Colonic mucosa (tissue), 4 donors: ENCODE measurements at regions not wholly inside any gene's neighbourhood (a gene's known extent, or its start where the extent isn't known, plus 50 kb on each side); places are given as distances from the start of the nearest gene placed in this dataset.

Experiments used
- DNase-seq: peaks from one replicate; pipeline ENCODE4 v3.0.0-alpha.2; 2020
- H3K27ac ChIP-seq: fragments of 200-600 bp; one replicate; pipeline ENCODE4 v1.8.0; 2021
- H3K27me3 ChIP-seq: fragments of 200-600 bp; one replicate; pipeline ENCODE4 v1.8.0; 2021
- H3K36me3 ChIP-seq: fragments of 200-600 bp; one replicate; pipeline ENCODE4 v1.8.0; 2021
- H3K4me1 ChIP-seq: fragments of 200-600 bp; one replicate; pipeline ENCODE4 v1.8.0; 2021; ENCODE audit warnings: mild to moderate bottlenecking
- H3K4me3 ChIP-seq: fragments of 200-600 bp; one replicate; pipeline ENCODE4 v1.8.0; 2021
- H3K9ac ChIP-seq, 2 donors: one replicate each; pipeline ENCODE4 v1.7.0; 2013; ENCODE audit warnings: control low read depth in 2 of 2, low read depth in 2 of 2, low read length in 2 of 2
- H3K9me3 ChIP-seq: fragments of 200-600 bp; one replicate; pipeline ENCODE4 v1.8.0; 2021
- CTCF ChIP-seq: fragments of 200-600 bp; IDR thresholded peaks from one replicate; pipeline ENCODE4 v1.8.0; 2022; ENCODE audit warnings: antibody characterized with exemption, mild to moderate bottlenecking
- intact Hi-C: fragments of 100-400 bp; cut with DNase I; formaldehyde crosslinking; loops from one replicate; pipeline ENCODE4 v1.14.1; 2022
- donor health status: healthy.
- donor health status: DM: no; HTN: no; CAD: no.
- donor health status: DM: no; HTN: no; CAD: no.

- H3K4me3 ChIP-seq = no peak overlapping the region
- no peak overlapping the region for H3K9ac ChIP-seq
- intact Hi-C loops = no loop called here
- H3K36me3 ChIP-seq = no peaks in the 10 kb centered on the region
- no peak for DNase-seq
- no peaks in the 10 kb centered on the region for H3K9me3 ChIP-seq
- no peak for TF ChIP-seq CTCF
- no peaks in the 10 kb centered on the region for H3K27me3 ChIP-seq
- H3K4me1 ChIP-seq = no peaks in the 10 kb centered on the region
- H3K27ac ChIP-seq = no peak overlapping the region
These were observed 84.1 kb downstream of the TNFSF11 start for GRCh38 chr13:42658019-42658418.

DNA sequence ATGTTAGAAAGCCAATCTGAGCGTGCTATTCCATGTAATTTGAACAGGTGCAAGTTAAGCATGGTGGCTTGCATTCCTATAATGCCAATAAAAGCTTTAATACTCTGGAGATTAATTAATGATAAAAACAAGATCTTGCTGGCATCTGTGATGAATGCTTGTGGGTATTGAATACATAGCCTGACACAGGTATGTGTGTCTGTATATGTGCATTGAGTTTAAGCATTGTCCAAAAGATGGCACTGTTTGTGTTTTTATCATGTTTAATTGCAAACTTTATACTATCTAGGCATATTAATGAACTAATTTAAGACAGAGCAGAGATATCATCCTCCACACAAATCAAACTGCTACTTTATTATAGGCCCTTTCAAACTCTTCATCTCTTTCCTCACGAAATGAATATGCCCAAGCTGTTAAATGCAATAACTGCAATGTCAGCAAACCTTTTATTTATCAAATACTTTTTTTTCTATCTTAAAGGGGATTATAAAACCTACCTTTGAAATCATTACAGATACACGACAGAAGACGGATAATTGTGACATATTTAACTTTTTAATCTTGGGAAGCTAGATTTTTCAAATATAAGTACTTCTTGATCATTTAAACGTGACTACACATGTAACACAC, 86.5 kb downstream of the TNFSF11 start:
- H3K27me3 ChIP-seq = no peaks in the 10 kb centered on the region
- intact Hi-C loops = no loop called here
- no peak for DNase-seq
- no peak overlapping the region for H3K9ac ChIP-seq
- H3K4me3 ChIP-seq = no peak overlapping the region
- no peaks in the 10 kb centered on the region for H3K9me3 ChIP-seq
- TF ChIP-seq CTCF = no peak
- H3K27ac ChIP-seq = no peak overlapping the region
- H3K36me3 ChIP-seq = no peaks in the 10 kb centered on the region
- no peaks in the 10 kb centered on the region for H3K4me1 ChIP-seq

DNA sequence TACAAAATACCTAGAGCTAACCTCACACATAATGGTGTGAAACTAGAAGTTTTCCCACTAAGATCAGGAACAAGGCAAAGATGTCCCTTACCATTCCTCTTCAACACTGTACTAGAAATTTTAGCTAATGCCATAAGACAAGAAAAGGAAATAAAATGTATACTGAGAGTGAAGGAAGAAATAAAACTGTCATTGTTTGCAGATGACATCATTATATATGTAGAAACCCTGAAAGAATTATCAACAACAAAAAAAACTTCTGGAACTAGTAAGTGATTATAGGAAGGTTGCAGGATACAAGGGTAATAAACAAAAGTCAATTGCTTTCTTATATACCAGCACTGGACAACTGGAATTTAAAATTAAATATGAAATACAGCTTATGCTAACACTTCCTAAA, 93.7 kb downstream of the TNFSF11 start:
- no peak for DNase-seq
- H3K27me3 ChIP-seq = no peaks in the 10 kb centered on the region
- H3K27ac ChIP-seq = no peak overlapping the region
- H3K9ac ChIP-seq = no peak overlapping the region
- no peak for TF ChIP-seq CTCF
- no peaks in the 10 kb centered on the region for H3K36me3 ChIP-seq
- no peak overlapping the region for H3K4me3 ChIP-seq
- intact Hi-C loops = no loop called here
- H3K4me1 ChIP-seq = no peaks in the 10 kb centered on the region
- no peaks in the 10 kb centered on the region for H3K9me3 ChIP-seq

DNA sequence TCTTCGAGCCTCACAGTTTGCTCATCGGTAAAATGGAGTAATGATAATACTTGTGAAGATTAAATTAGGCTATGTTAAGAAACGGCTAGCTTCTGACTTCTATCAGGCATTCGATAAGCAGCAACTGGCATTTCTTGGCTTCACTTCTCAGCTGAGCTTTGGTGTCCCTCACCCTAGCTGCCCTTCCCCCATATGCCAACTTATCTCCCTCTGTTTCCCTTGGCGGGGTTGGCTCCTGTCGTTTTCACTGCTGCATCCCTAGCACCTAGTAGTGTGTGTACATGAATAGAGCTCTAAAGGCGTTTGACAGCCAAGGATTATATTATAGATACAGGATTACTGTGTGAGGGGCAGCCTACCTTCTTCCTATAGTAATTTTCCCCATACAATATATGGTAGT, 97.5 kb downstream of the TNFSF11 start:
- Histone ChIP-seq H3K4me1 (no peaks in the 10 kb centered on the region), H3K9me3 (no peaks in the 10 kb centered on the region), H3K4me3 (no peak overlapping the region), H3K9ac (no peak overlapping the region), H3K27ac (no peak overlapping the region), H3K27me3 (no peaks in the 10 kb centered on the region), H3K36me3 (no peaks in the 10 kb centered on the region)
- TF ChIP-seq CTCF = no peak
- intact Hi-C loops = no loop called here
- no peak for DNase-seq

DNA sequence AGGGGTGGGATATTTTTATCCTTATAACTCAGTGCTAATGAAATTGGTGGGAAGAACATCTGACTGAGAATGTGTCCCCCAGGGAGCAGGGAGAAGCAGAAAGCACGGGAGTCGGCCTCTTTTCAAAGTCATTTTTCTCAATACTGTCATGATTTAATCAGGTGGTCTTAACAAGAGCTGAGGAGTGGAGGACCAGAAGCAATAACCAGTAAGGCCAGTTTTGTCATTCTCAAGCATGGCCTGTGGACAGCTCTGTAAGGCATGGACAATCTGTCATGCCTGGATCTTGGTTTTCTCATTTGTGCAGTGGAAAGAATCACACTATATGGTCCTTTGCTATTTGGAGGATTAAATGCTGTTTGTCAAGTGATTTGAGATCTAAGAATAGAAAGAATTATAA, 99.7 kb downstream of the TNFSF11 start:
- TF ChIP-seq CTCF = no peak
- Histone ChIP-seq H3K27me3 (no peaks in the 10 kb centered on the region), H3K4me3 (no peak overlapping the region), H3K36me3 (no peaks in the 10 kb centered on the region), H3K9me3 (no peaks in the 10 kb centered on the region), H3K9ac (no peak overlapping the region), H3K4me1 (no peaks in the 10 kb centered on the region), H3K27ac (no peak overlapping the region)
- intact Hi-C loops = no loop called here
- no peak for DNase-seq
